ENCODE measurements at regions not wholly inside any gene's neighbourhood (a gene's known extent, or its start where the extent isn't known, plus 50 kb on each side); places are given as distances from the start of the nearest gene placed in this dataset.
"Not testable (repeated sequence)": the region's sequence is repeated elsewhere in the genome, so short reads cannot be mapped to it uniquely, and the experiment has no call there.

GRCh38 chr13:111614613-111615012, 294.2 kb downstream of the TEX29 start:
- intact Hi-C loops (cut with micrococcal nuclease) = no loop called here

- intact Hi-C loops (cut with micrococcal nuclease) = no loop called here
Observed at GRCh38 chr13:111616203-111616602, 295.8 kb downstream of the TEX29 start.

GRCh38 chr13:111620166-111620565, 299.7 kb downstream of the TEX29 start:
- intact Hi-C loops (cut with micrococcal nuclease) = no loop called here

- intact Hi-C loops (cut with micrococcal nuclease) = no loop called here
Observed at GRCh38 chr13:111620586-111620985, 300.1 kb downstream of the TEX29 start.

GRCh38 chr13:111621164-111621563, 300.7 kb downstream of the TEX29 start:
- intact Hi-C loops (cut with micrococcal nuclease) = no loop called here

- intact Hi-C loops (cut with micrococcal nuclease) = no loop called here
Observed at GRCh38 chr13:111622051-111622531, 301.6 kb downstream of the TEX29 start.

- intact Hi-C loops (cut with micrococcal nuclease) = no loop called here
Observed at GRCh38 chr13:111623208-111623607, 302.8 kb downstream of the TEX29 start.

GRCh38 chr13:111623743-111624505, 303.5 kb downstream of the TEX29 start:
- intact Hi-C loops (cut with micrococcal nuclease) = no loop called here

GRCh38 chr13:111625526-111626315, 305.3 kb downstream of the TEX29 start:
- intact Hi-C loops (cut with micrococcal nuclease) = no loop called here

GRCh38 chr13:111626371-111627305, 306.2 kb downstream of the TEX29 start:
- intact Hi-C loops (cut with micrococcal nuclease) = no loop called here

- intact Hi-C loops (cut with micrococcal nuclease) = no loop called here
Observed at GRCh38 chr13:111627596-111627995, 307.2 kb downstream of the TEX29 start.

GRCh38 chr13:111629016-111629415, 308.6 kb downstream of the TEX29 start:
- intact Hi-C loops (cut with micrococcal nuclease) = no loop called here

GRCh38 chr13:111629457-111629856, 309.0 kb downstream of the TEX29 start:
- intact Hi-C loops (cut with micrococcal nuclease) = no loop called here

GRCh38 chr13:111629926-111630325, 309.5 kb downstream of the TEX29 start:
- intact Hi-C loops (cut with micrococcal nuclease) = no loop called here

GRCh38 chr13:111630406-111630805, 310.0 kb downstream of the TEX29 start:
- intact Hi-C loops (cut with micrococcal nuclease) = no loop called here

- intact Hi-C loops (cut with micrococcal nuclease) = not testable (repeated sequence)
Observed at GRCh38 chr13:111631271-111631670, 310.8 kb downstream of the TEX29 start.

- intact Hi-C loops (cut with micrococcal nuclease) = no loop called here
Observed at GRCh38 chr13:111632906-111633305, 312.5 kb downstream of the TEX29 start.

- intact Hi-C loops (cut with micrococcal nuclease) = no loop called here
Observed at GRCh38 chr13:111633401-111633800, 313.0 kb downstream of the TEX29 start.

- intact Hi-C loops (cut with micrococcal nuclease) = no loop called here
Observed at GRCh38 chr13:111634410-111634809, 314.0 kb downstream of the TEX29 start.

- intact Hi-C loops (cut with micrococcal nuclease) = no loop called here
Observed at GRCh38 chr13:111636271-111636670, 315.8 kb downstream of the TEX29 start.

GRCh38 chr13:111636804-111637203, 316.4 kb downstream of the TEX29 start:
- intact Hi-C loops (cut with micrococcal nuclease) = no loop called here
